HEK293 (cell line): ENCODE measurements at regions not wholly inside any gene's neighbourhood (a gene's known extent, or its start where the extent isn't known, plus 50 kb on each side); places are given as distances from the start of the nearest gene placed in this dataset.
A peak's percentile ranks its signal among the peaks of the same experiment; 100 is the strongest.
"Not testable (repeated sequence)": the region's sequence is repeated elsewhere in the genome, so short reads cannot be mapped to it uniquely, and the experiment has no call there.

Source experiments
- CTCF ChIA-PET: fragments of 350-600 bp; formaldehyde crosslinking; extraction: SDS; loops from one replicate; lab custom pipeline; 2021; ENCODE audit warnings: antibody characterized with exemption; lab: Yijun Ruan, JAX
- POLR2A ChIA-PET: fragments of 300-600 bp; formaldehyde crosslinking; extraction: SDS; loops from one replicate; lab custom pipeline; 2020; ENCODE audit warnings: antibody characterized with exemption, inconsistent platforms; lab: Yijun Ruan, JAX
- H3K27ac ChIP-seq: fragments of 200-500 bp; sonication (Bioruptor generic); 2 replicates; pipeline ENCODE4 v1.5.1; 2014; ENCODE audit warnings: low read depth, low read length, control low read depth, inconsistent platforms; ENCODE audit errors: extremely low read depth
- H3K36me3 ChIP-seq, 2 experiments: fragments of 200-500 bp in 1 of 2; sonication (Bioruptor generic) in 1 of 2; 1 replicate in 1 of 2; 2 replicates in 1 of 2; pipeline ENCODE4 v1.5.1; 2014 to 2017; ENCODE audit warnings: inconsistent platforms in 2 of 2, low read length in 2 of 2; ENCODE audit not compliant: control insufficient read depth in 2 of 2, insufficient read depth in 1 of 2
- H3K4me1 ChIP-seq: fragments of 200-500 bp; sonication (Bioruptor generic); 2 replicates; pipeline ENCODE4 v1.5.1; 2014; ENCODE audit warnings: mild to moderate bottlenecking, low read length, inconsistent platforms; ENCODE audit not compliant: control insufficient read depth, insufficient read depth
- H3K4me3 ChIP-seq: 2 replicates; pipeline ENCODE4 v1.5.1; 2011; ENCODE audit warnings: low read depth, mild to moderate bottlenecking, control low read depth, low read length, moderate library complexity
- H3K9me3 ChIP-seq: fragments of 200-500 bp; sonication (Bioruptor generic); 2 replicates; pipeline ENCODE4 v1.5.1; 2014; ENCODE audit warnings: low read depth, low read length, inconsistent platforms; ENCODE audit not compliant: control insufficient read depth, insufficient read depth
- GLI4 ChIP-seq: fragments of 450-650 bp; formaldehyde crosslinking; IDR thresholded peaks from 2 replicates; pipeline ENCODE4 v1.5.1; 2016; ENCODE audit warnings: missing biosample characterization, missing genetic modification characterization
- GLIS1 ChIP-seq: fragments of 450-650 bp; formaldehyde crosslinking; IDR thresholded peaks from 2 replicates; pipeline ENCODE4 v1.5.1; 2016; ENCODE audit warnings: missing biosample characterization, missing genetic modification characterization
- MZF1 ChIP-seq: fragments of 450-650 bp; formaldehyde crosslinking; IDR thresholded peaks from 2 replicates; pipeline ENCODE4 v1.5.1; 2017; ENCODE audit warnings: missing biosample characterization, missing genetic modification characterization, borderline replicate concordance
- OSR2 ChIP-seq: fragments of 450-650 bp; formaldehyde crosslinking; IDR thresholded peaks from 2 replicates; pipeline ENCODE4 v1.5.1; 2016; ENCODE audit warnings: missing biosample characterization, missing genetic modification characterization
- PRDM4 ChIP-seq: fragments of 450-650 bp; formaldehyde crosslinking; IDR thresholded peaks from 2 replicates; pipeline ENCODE4 v1.5.1; 2017; ENCODE audit warnings: missing biosample characterization, missing genetic modification characterization
- REST ChIP-seq: fragments of 450-650 bp; formaldehyde crosslinking; IDR thresholded peaks from 2 replicates; pipeline ENCODE4 v1.5.1; 2016; ENCODE audit warnings: missing biosample characterization, missing genetic modification characterization
- SP7 ChIP-seq: fragments of 450-650 bp; formaldehyde crosslinking; IDR thresholded peaks from 2 replicates; pipeline ENCODE4 v1.5.1; 2016; ENCODE audit warnings: missing biosample characterization, missing genetic modification characterization
- ZBTB1 ChIP-seq: fragments of 450-650 bp; formaldehyde crosslinking; IDR thresholded peaks from 2 replicates; pipeline ENCODE4 v1.5.1; 2016; ENCODE audit warnings: missing biosample characterization, missing genetic modification characterization
- ZNF114 ChIP-seq: fragments of 450-650 bp; formaldehyde crosslinking; IDR thresholded peaks from 2 replicates; pipeline ENCODE4 v1.5.0; 2017; ENCODE audit warnings: missing biosample characterization, missing genetic modification characterization
- ZNF23 ChIP-seq: fragments of 450-650 bp; formaldehyde crosslinking; IDR thresholded peaks from 2 replicates; pipeline ENCODE4 v1.5.1; 2016; ENCODE audit warnings: missing biosample characterization, missing genetic modification characterization, borderline replicate concordance
- ZNF544 ChIP-seq: fragments of 450-650 bp; formaldehyde crosslinking; IDR thresholded peaks from 2 replicates; pipeline ENCODE4 v1.5.0; 2017; ENCODE audit warnings: missing biosample characterization, missing genetic modification characterization
- ZNF837 ChIP-seq: fragments of 450-650 bp; formaldehyde crosslinking; IDR thresholded peaks from 2 replicates; pipeline ENCODE4 v1.5.1; 2016; ENCODE audit warnings: missing biosample characterization, missing genetic modification characterization
- TF ChIP-seq, protein P1 (sequence below): fragments of 450-650 bp; formaldehyde crosslinking; conservative IDR thresholded peaks from 2 replicates; pipeline ENCODE4 v1.5.1; 2016; ENCODE audit warnings: low read depth, missing biosample characterization, missing genetic modification characterization
- TF ChIP-seq, protein P2 (sequence below): fragments of 450-650 bp; formaldehyde crosslinking; IDR thresholded peaks from 2 replicates; pipeline ENCODE4 v1.5.1; 2017; ENCODE audit warnings: missing biosample characterization, missing genetic modification characterization
- TF ChIP-seq, protein P3 (sequence below): fragments of 450-650 bp; formaldehyde crosslinking; IDR thresholded peaks from 2 replicates; pipeline ENCODE4 v1.5.1; 2016; ENCODE audit warnings: missing biosample characterization, missing genetic modification characterization

GRCh38 chrX:13377550-13377934 is 57.7 kb upstream of the ATXN3L start:
- H3K27ac ChIP-seq: peak overlapping the region; percentile 97
- TF ChIP-seq GLIS1 (tag by site-specific recombination): 0 out of 2 replicates have a peak, but pooled peaks have one; percentile 17
- no peak for TF ChIP-seq ZNF114 (tag by site-specific recombination)
- no peaks in the 10 kb centered on the region for H3K36me3 ChIP-seq
- H3K4me1 ChIP-seq: peaks cover 22% of the 10 kb centered on the region
- H3K9me3 ChIP-seq: no peaks in the 10 kb centered on the region
- H3K4me3 ChIP-seq: no peak overlapping the region
- CTCF ChIA-PET: interaction anchor here (0.5 kb wide), 1 partner anchor 407 kb away, joined by 3 read pairs; no protein-coding TSS in a partner anchor
- POLR2A ChIA-PET: no interaction called here

- TF ChIP-seq GLI4 (tag by site-specific recombination): no peak
- peak; percentile 79 for TF ChIP-seq PRDM4 (tag by site-specific recombination)
- peak; percentile 94 for TF ChIP-seq MZF1 (tag by site-specific recombination)
- TF ChIP-seq REST (tag by site-specific recombination): no peak
- no peak for TF ChIP-seq ZBTB1 (tag by site-specific recombination)
- TF ChIP-seq, protein P1, sequence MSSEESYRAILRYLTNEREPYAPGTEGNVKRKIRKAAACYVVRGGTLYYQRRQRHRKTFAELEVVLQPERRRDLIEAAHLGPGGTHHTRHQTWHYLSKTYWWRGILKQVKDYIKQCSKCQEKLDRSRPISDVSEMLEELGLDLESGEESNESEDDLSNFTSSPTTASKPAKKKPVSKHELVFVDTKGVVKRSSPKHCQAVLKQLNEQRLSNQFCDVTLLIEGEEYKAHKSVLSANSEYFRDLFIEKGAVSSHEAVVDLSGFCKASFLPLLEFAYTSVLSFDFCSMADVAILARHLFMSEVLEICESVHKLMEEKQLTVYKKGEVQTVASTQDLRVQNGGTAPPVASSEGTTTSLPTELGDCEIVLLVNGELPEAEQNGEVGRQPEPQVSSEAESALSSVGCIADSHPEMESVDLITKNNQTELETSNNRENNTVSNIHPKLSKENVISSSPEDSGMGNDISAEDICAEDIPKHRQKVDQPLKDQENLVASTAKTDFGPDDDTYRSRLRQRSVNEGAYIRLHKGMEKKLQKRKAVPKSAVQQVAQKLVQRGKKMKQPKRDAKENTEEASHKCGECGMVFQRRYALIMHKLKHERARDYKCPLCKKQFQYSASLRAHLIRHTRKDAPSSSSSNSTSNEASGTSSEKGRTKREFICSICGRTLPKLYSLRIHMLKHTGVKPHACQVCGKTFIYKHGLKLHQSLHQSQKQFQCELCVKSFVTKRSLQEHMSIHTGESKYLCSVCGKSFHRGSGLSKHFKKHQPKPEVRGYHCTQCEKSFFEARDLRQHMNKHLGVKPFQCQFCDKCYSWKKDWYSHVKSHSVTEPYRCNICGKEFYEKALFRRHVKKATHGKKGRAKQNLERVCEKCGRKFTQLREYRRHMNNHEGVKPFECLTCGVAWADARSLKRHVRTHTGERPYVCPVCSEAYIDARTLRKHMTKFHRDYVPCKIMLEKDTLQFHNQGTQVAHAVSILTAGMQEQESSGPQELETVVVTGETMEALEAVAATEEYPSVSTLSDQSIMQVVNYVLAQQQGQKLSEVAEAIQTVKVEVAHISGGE (tag by site-specific recombination): no peak
- no peak for TF ChIP-seq ZNF544 (tag by site-specific recombination)
- TF ChIP-seq, protein P2, sequence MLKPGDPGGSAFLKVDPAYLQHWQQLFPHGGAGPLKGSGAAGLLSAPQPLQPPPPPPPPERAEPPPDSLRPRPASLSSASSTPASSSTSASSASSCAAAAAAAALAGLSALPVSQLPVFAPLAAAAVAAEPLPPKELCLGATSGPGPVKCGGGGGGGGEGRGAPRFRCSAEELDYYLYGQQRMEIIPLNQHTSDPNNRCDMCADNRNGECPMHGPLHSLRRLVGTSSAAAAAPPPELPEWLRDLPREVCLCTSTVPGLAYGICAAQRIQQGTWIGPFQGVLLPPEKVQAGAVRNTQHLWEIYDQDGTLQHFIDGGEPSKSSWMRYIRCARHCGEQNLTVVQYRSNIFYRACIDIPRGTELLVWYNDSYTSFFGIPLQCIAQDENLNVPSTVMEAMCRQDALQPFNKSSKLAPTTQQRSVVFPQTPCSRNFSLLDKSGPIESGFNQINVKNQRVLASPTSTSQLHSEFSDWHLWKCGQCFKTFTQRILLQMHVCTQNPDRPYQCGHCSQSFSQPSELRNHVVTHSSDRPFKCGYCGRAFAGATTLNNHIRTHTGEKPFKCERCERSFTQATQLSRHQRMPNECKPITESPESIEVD: peak; percentile 53
- TF ChIP-seq ZNF837 (tag by site-specific recombination): no peak
- TF ChIP-seq OSR2: peak; percentile 52
- no peak for TF ChIP-seq ZNF23
- TF ChIP-seq, protein P3, sequence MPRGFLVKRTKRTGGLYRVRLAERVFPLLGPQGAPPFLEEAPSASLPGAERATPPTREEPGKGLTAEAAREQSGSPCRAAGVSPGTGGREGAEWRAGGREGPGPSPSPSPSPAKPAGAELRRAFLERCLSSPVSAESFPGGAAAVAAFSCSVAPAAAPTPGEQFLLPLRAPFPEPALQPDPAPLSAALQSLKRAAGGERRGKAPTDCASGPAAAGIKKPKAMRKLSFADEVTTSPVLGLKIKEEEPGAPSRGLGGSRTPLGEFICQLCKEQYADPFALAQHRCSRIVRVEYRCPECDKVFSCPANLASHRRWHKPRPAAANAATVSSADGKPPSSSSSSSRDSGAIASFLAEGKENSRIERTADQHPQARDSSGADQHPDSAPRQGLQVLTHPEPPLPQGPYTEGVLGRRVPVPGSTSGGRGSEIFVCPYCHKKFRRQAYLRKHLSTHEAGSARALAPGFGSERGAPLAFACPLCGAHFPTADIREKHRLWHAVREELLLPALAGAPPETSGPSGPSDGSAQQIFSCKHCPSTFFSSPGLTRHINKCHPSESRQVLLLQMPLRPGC (tag by site-specific recombination): no peak
- 0 out of 2 replicates have a peak, but pooled peaks have one; percentile 27 for TF ChIP-seq SP7 (tag by site-specific recombination)
- CTCF ChIA-PET: interaction anchor here (0.5 kb wide), 2 partner anchors 295 to 407 kb away, joined by 3 read pairs; no protein-coding TSS in a partner anchor
These were observed 57.1 kb upstream of the ATXN3L start for GRCh38 chrX:13376857-13377549.

GRCh38 chrX:13375596-13375995 is 55.7 kb upstream of the ATXN3L start:
- CTCF ChIA-PET, H3K36me3 ChIP-seq, H3K9me3 ChIP-seq, H3K27ac ChIP-seq, H3K4me3 ChIP-seq: not testable (repeated sequence)
- POLR2A ChIA-PET: interaction anchor here (0.6 kb wide), 1 partner anchor 360 kb away, joined by 7 read pairs; no protein-coding TSS in a partner anchor
- peaks cover 22% of the 10 kb centered on the region for H3K4me1 ChIP-seq

More at GRCh38 chrX:13376857-13377549, 57.1 kb upstream of the ATXN3L start:
- POLR2A ChIA-PET: no interaction called here
- no peaks in the 10 kb centered on the region for H3K9me3 ChIP-seq
- H3K4me3 ChIP-seq: no peak overlapping the region
- H3K27ac ChIP-seq: peak overlapping the region; percentile 97
- H3K36me3 ChIP-seq: no peaks in the 10 kb centered on the region
- peaks cover 22% of the 10 kb centered on the region for H3K4me1 ChIP-seq
